PFSK-1 (cell line): ENCODE measurements at regions not wholly inside any gene's neighbourhood (a gene's known extent, or its start where the extent isn't known, plus 50 kb on each side); places are given as distances from the start of the nearest gene placed in this dataset.

Experiments
- FOXP2 ChIP-seq: optimal IDR thresholded peaks from 2 replicates; pipeline ENCODE3; 2011; ENCODE audit warnings: borderline replicate concordance, control low read depth, inconsistent platforms; ENCODE audit not compliant: insufficient read depth; ENCODE audit errors: extremely low read length, extremely low read depth
- POLR2AphosphoS5 ChIP-seq: IDR thresholded peaks from 2 replicates; pipeline ENCODE4 v1.6.1; 2012; ENCODE audit warnings: low read depth, mild to moderate bottlenecking, control low read depth, low read length, moderate library complexity
- REST ChIP-seq, 2 experiments: IDR thresholded peaks; 2 replicates each; pipeline versions ENCODE4 v1.6.1 to v1.8.0; 2011 to 2012; ENCODE audit warnings: low read depth in 2 of 2, low read length in 2 of 2, control low read depth in 1 of 2, inconsistent platforms in 1 of 2, mild to moderate bottlenecking in 1 of 2, moderate library complexity in 1 of 2; ENCODE audit not compliant: insufficient read depth in 1 of 2
- SIN3A ChIP-seq: IDR thresholded peaks from 2 replicates; pipeline ENCODE4 v1.6.1; 2012; ENCODE audit warnings: mild to moderate bottlenecking, low read length, moderate library complexity, borderline replicate concordance; ENCODE audit not compliant: insufficient read depth
- TAF1 ChIP-seq: IDR thresholded peaks from 2 replicates; pipeline ENCODE4 v1.6.1; 2012; ENCODE audit warnings: low read length, control low read depth, borderline replicate concordance; ENCODE audit not compliant: insufficient read depth

DNA sequence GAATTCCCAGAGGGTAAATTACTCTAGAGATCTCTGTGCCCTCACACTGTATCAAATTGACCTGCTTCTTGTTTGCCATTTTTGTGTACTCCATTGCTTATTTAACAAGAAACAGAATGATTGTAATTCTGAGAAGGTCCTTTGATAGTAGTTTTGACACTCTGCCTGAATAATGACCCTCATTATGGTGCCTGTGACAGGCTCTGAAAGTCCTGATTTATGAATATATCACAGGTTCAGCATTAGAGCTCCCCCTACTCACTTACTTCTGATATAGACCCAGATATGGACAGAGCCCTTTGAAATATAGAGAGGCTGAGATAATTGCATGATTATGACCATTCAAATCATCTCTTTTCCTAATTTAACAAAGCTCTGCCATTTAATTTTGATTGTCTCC lies 465.2 kb downstream of the MDFIC start:
- TF ChIP-seq TAF1 = no peak
- TF ChIP-seq REST (IDR thresholded peaks at IDR 0.05; ENCODE audit: insufficient read depth in 1 of 2, low read depth in 2 of 2, low read length in 2 of 2) = no peak
- TF ChIP-seq FOXP2 = no peak
- TF ChIP-seq SIN3A = no peak
- no peak for TF ChIP-seq POLR2AphosphoS5

DNA sequence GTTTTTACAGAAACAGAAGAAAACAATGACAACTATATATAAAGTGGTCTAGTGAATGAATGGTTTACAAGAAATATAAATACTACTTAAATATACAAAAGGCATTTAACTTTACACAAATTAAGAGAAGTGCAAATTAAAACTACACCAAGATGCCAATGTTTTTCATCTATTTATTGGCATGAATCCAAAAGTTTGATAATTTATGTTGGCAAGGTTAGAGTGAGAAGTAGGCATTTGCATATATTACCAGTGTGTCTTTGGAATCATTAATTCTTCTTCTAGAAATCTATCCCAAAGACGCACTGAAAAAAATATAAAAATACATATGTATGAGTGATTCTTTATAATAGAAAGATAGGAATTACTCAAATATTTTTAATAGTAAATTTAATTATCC lies 457.4 kb downstream of the MDFIC start:
- TF ChIP-seq REST (IDR thresholded peaks at IDR 0.05; ENCODE audit: insufficient read depth in 1 of 2, low read depth in 2 of 2, low read length in 2 of 2) (no peak), TAF1 (no peak), SIN3A (no peak), FOXP2 (no peak), POLR2AphosphoS5 (no peak)

GRCh38 chr7:115368998-115369397 lies 447.1 kb downstream of the MDFIC start:
- TF ChIP-seq REST (IDR thresholded peaks at IDR 0.05; ENCODE audit: insufficient read depth in 1 of 2, low read depth in 2 of 2, low read length in 2 of 2) (no peak), SIN3A (no peak), POLR2AphosphoS5 (no peak), TAF1 (no peak), FOXP2 (no peak)

DNA sequence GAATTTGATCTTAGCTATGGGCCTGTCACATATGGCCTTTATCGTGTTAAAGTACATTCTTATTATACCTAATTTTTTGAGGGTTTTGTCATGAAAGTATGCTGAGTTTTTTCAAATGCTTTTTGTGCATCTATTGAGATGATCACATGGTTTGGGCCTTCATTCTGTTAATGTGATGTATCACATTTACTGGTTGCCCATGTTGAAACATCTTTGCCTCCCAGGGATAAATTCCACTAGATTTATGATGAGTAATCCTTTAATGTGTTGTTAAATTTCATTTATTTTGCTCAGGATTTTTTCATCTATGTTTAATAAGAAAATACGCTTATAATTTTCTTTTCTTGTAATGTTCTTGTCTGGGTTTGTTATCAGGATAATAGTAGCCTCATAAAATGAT lies 442.0 kb downstream of the MDFIC start:
- TF ChIP-seq FOXP2 (no peak), REST (IDR thresholded peaks at IDR 0.05; ENCODE audit: insufficient read depth in 1 of 2, low read depth in 2 of 2, low read length in 2 of 2) (no peak), TAF1 (no peak), POLR2AphosphoS5 (no peak), SIN3A (no peak)

GRCh38 chr7:115359955-115360354 lies 438.1 kb downstream of the MDFIC start:
- TF ChIP-seq POLR2AphosphoS5 = no peak
- TF ChIP-seq TAF1 = no peak
- no peak for TF ChIP-seq REST (IDR thresholded peaks at IDR 0.05; ENCODE audit: insufficient read depth in 1 of 2, low read depth in 2 of 2, low read length in 2 of 2)
- no peak for TF ChIP-seq SIN3A
- TF ChIP-seq FOXP2 = no peak
